ENCODE measurements at regions not wholly inside any gene's neighbourhood (a gene's known extent, or its start where the extent isn't known, plus 50 kb on each side); places are given as distances from the start of the nearest gene placed in this dataset.

DNA sequence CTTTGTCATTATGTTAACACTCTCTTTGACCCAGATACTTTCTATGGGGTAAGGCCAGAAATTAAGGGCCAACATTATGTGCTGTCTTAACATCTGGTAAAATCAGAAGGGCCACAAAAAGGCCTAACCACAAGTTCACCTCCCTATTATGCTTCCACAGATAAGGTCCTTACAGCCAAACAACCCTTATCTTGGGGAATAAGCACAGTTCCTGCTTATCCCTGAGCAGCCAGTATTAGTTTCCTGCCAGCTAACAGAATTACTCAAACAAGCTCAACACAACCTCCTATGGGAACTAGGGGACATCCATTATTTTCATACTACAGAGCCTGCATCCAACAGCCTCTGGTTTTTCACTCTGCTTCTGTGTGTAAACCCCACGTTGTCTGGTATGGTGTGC lies 724.8 kb downstream of the HACE1 start:
- no TSS peak for BruUV-seq (replicated peaks)
- 0% methylated on average over 1 of the region's 1 CpG for WGBS (ENCODE audit: insufficient coverage, insufficient replicate concordance, low lambda C conversion rate, missing lambda C conversion rate)
- no peaks in the 10 kb centered on the region for H3K9me3 ChIP-seq (replicated peaks; ENCODE audit: control insufficient read depth, insufficient read depth, low read length)
- in situ Hi-C loops (cut with MboI) (no loop called here), intact Hi-C loops (cut with micrococcal nuclease; ENCODE audit: unreplicated experiment) (no loop called here)
- H2AFZ ChIP-seq (ENCODE audit: control insufficient read depth, low read depth, low read length), result no peak overlapping the region
- no peak overlapping the region for H3K27ac ChIP-seq (ENCODE audit: control insufficient read depth, insufficient read depth)
- DNase-seq (ENCODE audit: low read depth, low spot score), result no peak
- H3K9ac ChIP-seq (ENCODE audit: control insufficient read depth, insufficient read depth, low read length), result no peak overlapping the region
- POLR2A ChIA-PET, result no interaction called here
- H3K4me1 ChIP-seq (ENCODE audit: control insufficient read depth, insufficient read depth, low read length), result no peaks in the 10 kb centered on the region
- no peaks in the 10 kb centered on the region for H3K27me3 ChIP-seq (replicated peaks in 1 of 2; ENCODE audit: control insufficient read depth in 2 of 2, insufficient read depth in 2 of 2, low read length in 1 of 2)
- no peak for FAIRE-seq
- H3K79me2 ChIP-seq (ENCODE audit: control insufficient read depth, insufficient read depth, low read length), result no peaks in the 10 kb centered on the region
- H3K4me3 ChIP-seq, result no peak overlapping the region
- SMC1A ChIA-PET (ENCODE audit: uncharacterized antibody, unreplicated experiment), result no interaction called here
- no peaks in the 10 kb centered on the region for H4K20me1 ChIP-seq (ENCODE audit: control insufficient read depth, insufficient read depth)
- CTCF ChIA-PET, result no interaction called here
- RAD21 ChIA-PET (ENCODE audit: unreplicated experiment), result no interaction called here
- H3K4me2 ChIP-seq (ENCODE audit: control insufficient read depth, insufficient read depth), result no peak overlapping the region
- no peaks in the 10 kb centered on the region for H3K36me3 ChIP-seq (ENCODE audit: control insufficient read depth in 2 of 2, insufficient read depth in 2 of 2, low read length in 1 of 2)
- no peak for ATAC-seq
- TF ChIP-seq POLR2AphosphoS2 (IDR thresholded peaks at IDR 0.05; ENCODE audit: low read depth, low read length), result no peak
- TF ChIP-seq, protein P1, sequence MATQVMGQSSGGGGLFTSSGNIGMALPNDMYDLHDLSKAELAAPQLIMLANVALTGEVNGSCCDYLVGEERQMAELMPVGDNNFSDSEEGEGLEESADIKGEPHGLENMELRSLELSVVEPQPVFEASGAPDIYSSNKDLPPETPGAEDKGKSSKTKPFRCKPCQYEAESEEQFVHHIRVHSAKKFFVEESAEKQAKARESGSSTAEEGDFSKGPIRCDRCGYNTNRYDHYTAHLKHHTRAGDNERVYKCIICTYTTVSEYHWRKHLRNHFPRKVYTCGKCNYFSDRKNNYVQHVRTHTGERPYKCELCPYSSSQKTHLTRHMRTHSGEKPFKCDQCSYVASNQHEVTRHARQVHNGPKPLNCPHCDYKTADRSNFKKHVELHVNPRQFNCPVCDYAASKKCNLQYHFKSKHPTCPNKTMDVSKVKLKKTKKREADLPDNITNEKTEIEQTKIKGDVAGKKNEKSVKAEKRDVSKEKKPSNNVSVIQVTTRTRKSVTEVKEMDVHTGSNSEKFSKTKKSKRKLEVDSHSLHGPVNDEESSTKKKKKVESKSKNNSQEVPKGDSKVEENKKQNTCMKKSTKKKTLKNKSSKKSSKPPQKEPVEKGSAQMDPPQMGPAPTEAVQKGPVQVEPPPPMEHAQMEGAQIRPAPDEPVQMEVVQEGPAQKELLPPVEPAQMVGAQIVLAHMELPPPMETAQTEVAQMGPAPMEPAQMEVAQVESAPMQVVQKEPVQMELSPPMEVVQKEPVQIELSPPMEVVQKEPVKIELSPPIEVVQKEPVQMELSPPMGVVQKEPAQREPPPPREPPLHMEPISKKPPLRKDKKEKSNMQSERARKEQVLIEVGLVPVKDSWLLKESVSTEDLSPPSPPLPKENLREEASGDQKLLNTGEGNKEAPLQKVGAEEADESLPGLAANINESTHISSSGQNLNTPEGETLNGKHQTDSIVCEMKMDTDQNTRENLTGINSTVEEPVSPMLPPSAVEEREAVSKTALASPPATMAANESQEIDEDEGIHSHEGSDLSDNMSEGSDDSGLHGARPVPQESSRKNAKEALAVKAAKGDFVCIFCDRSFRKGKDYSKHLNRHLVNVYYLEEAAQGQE (IDR thresholded peaks at IDR 0.05; ENCODE audit: low read depth, low read length), result no peak
- TF ChIP-seq, protein P2, sequence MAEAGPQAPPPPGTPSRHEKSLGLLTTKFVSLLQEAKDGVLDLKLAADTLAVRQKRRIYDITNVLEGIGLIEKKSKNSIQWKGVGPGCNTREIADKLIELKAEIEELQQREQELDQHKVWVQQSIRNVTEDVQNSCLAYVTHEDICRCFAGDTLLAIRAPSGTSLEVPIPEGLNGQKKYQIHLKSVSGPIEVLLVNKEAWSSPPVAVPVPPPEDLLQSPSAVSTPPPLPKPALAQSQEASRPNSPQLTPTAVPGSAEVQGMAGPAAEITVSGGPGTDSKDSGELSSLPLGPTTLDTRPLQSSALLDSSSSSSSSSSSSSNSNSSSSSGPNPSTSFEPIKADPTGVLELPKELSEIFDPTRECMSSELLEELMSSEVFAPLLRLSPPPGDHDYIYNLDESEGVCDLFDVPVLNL (IDR thresholded peaks at IDR 0.05; ENCODE audit: low read depth, low read length), result no peak
- TF ChIP-seq TARDBP (IDR thresholded peaks at IDR 0.05; ENCODE audit: borderline replicate concordance), result no peak
- no peak for TF ChIP-seq FOXM1 (IDR thresholded peaks at IDR 0.05; ENCODE audit: low read depth, low read length)
- TF ChIP-seq GATAD2B (conservative IDR thresholded peaks at IDR 0.05; ENCODE audit: low read depth), result no peak
- TF ChIP-seq RBBP5 (conservative IDR thresholded peaks at IDR 0.05), result no peak
- TF ChIP-seq, protein P3, sequence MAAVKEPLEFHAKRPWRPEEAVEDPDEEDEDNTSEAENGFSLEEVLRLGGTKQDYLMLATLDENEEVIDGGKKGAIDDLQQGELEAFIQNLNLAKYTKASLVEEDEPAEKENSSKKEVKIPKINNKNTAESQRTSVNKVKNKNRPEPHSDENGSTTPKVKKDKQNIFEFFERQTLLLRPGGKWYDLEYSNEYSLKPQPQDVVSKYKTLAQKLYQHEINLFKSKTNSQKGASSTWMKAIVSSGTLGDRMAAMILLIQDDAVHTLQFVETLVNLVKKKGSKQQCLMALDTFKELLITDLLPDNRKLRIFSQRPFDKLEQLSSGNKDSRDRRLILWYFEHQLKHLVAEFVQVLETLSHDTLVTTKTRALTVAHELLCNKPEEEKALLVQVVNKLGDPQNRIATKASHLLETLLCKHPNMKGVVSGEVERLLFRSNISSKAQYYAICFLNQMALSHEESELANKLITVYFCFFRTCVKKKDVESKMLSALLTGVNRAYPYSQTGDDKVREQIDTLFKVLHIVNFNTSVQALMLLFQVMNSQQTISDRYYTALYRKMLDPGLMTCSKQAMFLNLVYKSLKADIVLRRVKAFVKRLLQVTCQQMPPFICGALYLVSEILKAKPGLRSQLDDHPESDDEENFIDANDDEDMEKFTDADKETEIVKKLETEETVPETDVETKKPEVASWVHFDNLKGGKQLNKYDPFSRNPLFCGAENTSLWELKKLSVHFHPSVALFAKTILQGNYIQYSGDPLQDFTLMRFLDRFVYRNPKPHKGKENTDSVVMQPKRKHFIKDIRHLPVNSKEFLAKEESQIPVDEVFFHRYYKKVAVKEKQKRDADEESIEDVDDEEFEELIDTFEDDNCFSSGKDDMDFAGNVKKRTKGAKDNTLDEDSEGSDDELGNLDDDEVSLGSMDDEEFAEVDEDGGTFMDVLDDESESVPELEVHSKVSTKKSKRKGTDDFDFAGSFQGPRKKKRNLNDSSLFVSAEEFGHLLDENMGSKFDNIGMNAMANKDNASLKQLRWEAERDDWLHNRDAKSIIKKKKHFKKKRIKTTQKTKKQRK (IDR thresholded peaks at IDR 0.05; ENCODE audit: low read depth, low read length), result no peak
- TF ChIP-seq ZNF217 (IDR thresholded peaks at IDR 0.05), result no peak
- no peak for TF ChIP-seq ZNF622 (IDR thresholded peaks at IDR 0.05)
- TF ChIP-seq JUND (IDR thresholded peaks at IDR 0.05; ENCODE audit: low read depth, low read length), result no peak
- TF ChIP-seq, protein P4, sequence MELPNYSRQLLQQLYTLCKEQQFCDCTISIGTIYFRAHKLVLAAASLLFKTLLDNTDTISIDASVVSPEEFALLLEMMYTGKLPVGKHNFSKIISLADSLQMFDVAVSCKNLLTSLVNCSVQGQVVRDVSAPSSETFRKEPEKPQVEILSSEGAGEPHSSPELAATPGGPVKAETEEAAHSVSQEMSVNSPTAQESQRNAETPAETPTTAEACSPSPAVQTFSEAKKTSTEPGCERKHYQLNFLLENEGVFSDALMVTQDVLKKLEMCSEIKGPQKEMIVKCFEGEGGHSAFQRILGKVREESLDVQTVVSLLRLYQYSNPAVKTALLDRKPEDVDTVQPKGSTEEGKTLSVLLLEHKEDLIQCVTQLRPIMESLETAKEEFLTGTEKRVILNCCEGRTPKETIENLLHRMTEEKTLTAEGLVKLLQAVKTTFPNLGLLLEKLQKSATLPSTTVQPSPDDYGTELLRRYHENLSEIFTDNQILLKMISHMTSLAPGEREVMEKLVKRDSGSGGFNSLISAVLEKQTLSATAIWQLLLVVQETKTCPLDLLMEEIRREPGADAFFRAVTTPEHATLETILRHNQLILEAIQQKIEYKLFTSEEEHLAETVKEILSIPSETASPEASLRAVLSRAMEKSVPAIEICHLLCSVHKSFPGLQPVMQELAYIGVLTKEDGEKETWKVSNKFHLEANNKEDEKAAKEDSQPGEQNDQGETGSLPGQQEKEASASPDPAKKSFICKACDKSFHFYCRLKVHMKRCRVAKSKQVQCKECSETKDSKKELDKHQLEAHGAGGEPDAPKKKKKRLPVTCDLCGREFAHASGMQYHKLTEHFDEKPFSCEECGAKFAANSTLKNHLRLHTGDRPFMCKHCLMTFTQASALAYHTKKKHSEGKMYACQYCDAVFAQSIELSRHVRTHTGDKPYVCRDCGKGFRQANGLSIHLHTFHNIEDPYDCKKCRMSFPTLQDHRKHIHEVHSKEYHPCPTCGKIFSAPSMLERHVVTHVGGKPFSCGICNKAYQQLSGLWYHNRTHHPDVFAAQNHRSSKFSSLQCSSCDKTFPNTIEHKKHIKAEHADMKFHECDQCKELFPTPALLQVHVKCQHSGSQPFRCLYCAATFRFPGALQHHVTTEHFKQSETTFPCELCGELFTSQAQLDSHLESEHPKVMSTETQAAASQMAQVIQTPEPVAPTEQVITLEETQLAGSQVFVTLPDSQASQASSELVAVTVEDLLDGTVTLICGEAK (IDR thresholded peaks at IDR 0.05; ENCODE audit: borderline replicate concordance), result no peak
- no peak for TF ChIP-seq STAT1 (conservative IDR thresholded peaks at IDR 0.05)
- TF ChIP-seq CHD2 (IDR thresholded peaks at IDR 0.05; ENCODE audit: borderline replicate concordance, low read depth, low read length), result no peak
